Vagina (tissue), 2 donors: ENCODE measurements at regions not wholly inside any gene's neighbourhood (a gene's known extent, or its start where the extent isn't known, plus 50 kb on each side); places are given as distances from the start of the nearest gene placed in this dataset.
"Not testable (repeated sequence)": the region's sequence is repeated elsewhere in the genome, so short reads cannot be mapped to it uniquely, and the experiment has no call there.

Source experiments
- DNase-seq, 2 donors: peaks; one replicate each; pipeline ENCODE4 v3.0.0-alpha.2; 2017; ENCODE audit errors: extremely low spot score in 2 of 2
- H3K27ac ChIP-seq: fragments of 200-600 bp; sonication (generic); one replicate; pipeline ENCODE4 v1.5.1; 2019
- H3K27me3 ChIP-seq: fragments of 200-600 bp; sonication (generic); one replicate; pipeline ENCODE4 v1.5.1; 2019
- H3K36me3 ChIP-seq, 2 donors: fragments of 200-600 bp; sonication (generic); one replicate each; pipeline ENCODE4 v1.5.1; 2017 to 2019
- H3K4me1 ChIP-seq: fragments of 200-600 bp; sonication (generic); one replicate; pipeline ENCODE4 v1.5.1; 2019
- H3K4me3 ChIP-seq, 2 donors: fragments of 200-600 bp; sonication (generic); 1 replicate in 1 of 2; 2 replicates in 1 of 2; pipeline ENCODE4 v1.5.1; 2016 to 2019
- H3K9me3 ChIP-seq: fragments of 200-600 bp; sonication (generic); one replicate; pipeline ENCODE4 v1.5.1; 2019
- POLR2A ChIP-seq, 2 donors: fragments of 450-650 bp; IDR thresholded peaks; one replicate each; pipeline ENCODE4 v1.6.1; 2017; ENCODE audit warnings: antibody characterized with exemption in 2 of 2, mild to moderate bottlenecking in 2 of 2, moderate library complexity in 2 of 2
- POLR2AphosphoS5 ChIP-seq, 2 donors: sonication (generic); formaldehyde crosslinking; IDR thresholded peaks; one replicate each; pipeline ENCODE4 v1.9.0; 2017; ENCODE audit warnings: antibody characterized with exemption in 2 of 2, mild to moderate bottlenecking in 2 of 2, low read depth in 1 of 2; ENCODE audit not compliant: insufficient read depth in 1 of 2
- intact Hi-C: fragments of 100-400 bp; cut with DNase I; formaldehyde crosslinking; loops from one replicate; pipeline ENCODE4 v1.15.1; 2023
- TF ChIP-seq, protein P1 (sequence below), 3 experiments: fragments of 450-650 bp in 2 of 3; fragments of 200-600 bp in 1 of 3; sonication (generic) in 1 of 3; IDR thresholded peaks; one replicate each; pipeline ENCODE4 v1.5.1; 2017 to 2019; ENCODE audit warnings: antibody characterized with exemption in 3 of 3, mild to moderate bottlenecking in 2 of 3, moderate library complexity in 2 of 3

DNA sequence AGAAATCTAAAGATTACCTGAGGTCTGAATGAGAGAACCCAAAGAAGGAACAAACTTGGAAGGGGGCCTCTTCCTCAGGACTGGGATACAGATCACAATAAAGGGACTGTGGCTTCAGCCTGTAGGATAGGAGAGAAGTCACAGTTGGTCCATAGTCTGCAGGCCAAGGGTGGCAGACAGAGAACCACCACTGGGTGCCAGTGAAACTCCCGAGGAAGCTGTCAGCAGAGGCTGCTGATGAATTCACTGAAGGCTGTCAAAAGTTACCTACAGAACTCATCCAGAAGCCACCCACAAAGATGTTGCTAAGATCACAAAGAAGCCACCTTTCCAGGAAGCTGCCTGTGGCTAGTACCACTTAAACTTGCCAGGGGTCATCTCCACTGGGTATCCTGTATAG lies 78.5 kb downstream of the TMCO5A start:
- Histone ChIP-seq H3K9me3 (no peaks in the 10 kb centered on the region), H3K4me1 (no peaks in the 10 kb centered on the region), H3K4me3 (no peak overlapping the region), H3K27ac (no peak overlapping the region), H3K27me3 (no peaks in the 10 kb centered on the region), H3K36me3 (no peaks in the 10 kb centered on the region)
- no peak for DNase-seq
- intact Hi-C loops: no loop called here
- TF ChIP-seq POLR2AphosphoS5 (IDR thresholded peaks at IDR 0.05; ENCODE audit: insufficient read depth in 1 of 2, low read depth in 1 of 2) (no peak), POLR2A (IDR thresholded peaks at IDR 0.05) (no peak)
- TF ChIP-seq, protein P1, sequence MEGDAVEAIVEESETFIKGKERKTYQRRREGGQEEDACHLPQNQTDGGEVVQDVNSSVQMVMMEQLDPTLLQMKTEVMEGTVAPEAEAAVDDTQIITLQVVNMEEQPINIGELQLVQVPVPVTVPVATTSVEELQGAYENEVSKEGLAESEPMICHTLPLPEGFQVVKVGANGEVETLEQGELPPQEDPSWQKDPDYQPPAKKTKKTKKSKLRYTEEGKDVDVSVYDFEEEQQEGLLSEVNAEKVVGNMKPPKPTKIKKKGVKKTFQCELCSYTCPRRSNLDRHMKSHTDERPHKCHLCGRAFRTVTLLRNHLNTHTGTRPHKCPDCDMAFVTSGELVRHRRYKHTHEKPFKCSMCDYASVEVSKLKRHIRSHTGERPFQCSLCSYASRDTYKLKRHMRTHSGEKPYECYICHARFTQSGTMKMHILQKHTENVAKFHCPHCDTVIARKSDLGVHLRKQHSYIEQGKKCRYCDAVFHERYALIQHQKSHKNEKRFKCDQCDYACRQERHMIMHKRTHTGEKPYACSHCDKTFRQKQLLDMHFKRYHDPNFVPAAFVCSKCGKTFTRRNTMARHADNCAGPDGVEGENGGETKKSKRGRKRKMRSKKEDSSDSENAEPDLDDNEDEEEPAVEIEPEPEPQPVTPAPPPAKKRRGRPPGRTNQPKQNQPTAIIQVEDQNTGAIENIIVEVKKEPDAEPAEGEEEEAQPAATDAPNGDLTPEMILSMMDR (IDR thresholded peaks at IDR 0.05): no peak

GRCh38 chr15:38017721-38018120 lies 83.3 kb downstream of the TMCO5A start:
- Histone ChIP-seq H3K27me3 (no peaks in the 10 kb centered on the region), H3K36me3 (no peaks in the 10 kb centered on the region), H3K27ac (no peak overlapping the region), H3K4me1 (no peaks in the 10 kb centered on the region), H3K9me3 (no peaks in the 10 kb centered on the region), H3K4me3 (no peak overlapping the region)
- TF ChIP-seq POLR2A (IDR thresholded peaks at IDR 0.05) (no peak), POLR2AphosphoS5 (IDR thresholded peaks at IDR 0.05; ENCODE audit: insufficient read depth in 1 of 2, low read depth in 1 of 2) (no peak)
- TF ChIP-seq, protein P1 (IDR thresholded peaks at IDR 0.05): no peak
- intact Hi-C loops: no loop called here
- no peak for DNase-seq

GRCh38 chr15:38019066-38019465 lies 84.6 kb downstream of the TMCO5A start:
- no peak for DNase-seq
- intact Hi-C loops: no loop called here
- Histone ChIP-seq H3K27ac (no peak overlapping the region), H3K9me3 (no peaks in the 10 kb centered on the region), H3K4me1 (no peaks in the 10 kb centered on the region), H3K36me3 (no peaks in the 10 kb centered on the region), H3K4me3 (no peak overlapping the region), H3K27me3 (no peaks in the 10 kb centered on the region)
- TF ChIP-seq POLR2AphosphoS5 (IDR thresholded peaks at IDR 0.05; ENCODE audit: insufficient read depth in 1 of 2, low read depth in 1 of 2) (no peak), POLR2A (IDR thresholded peaks at IDR 0.05) (no peak)
- TF ChIP-seq, protein P1 (IDR thresholded peaks at IDR 0.05): no peak

DNA sequence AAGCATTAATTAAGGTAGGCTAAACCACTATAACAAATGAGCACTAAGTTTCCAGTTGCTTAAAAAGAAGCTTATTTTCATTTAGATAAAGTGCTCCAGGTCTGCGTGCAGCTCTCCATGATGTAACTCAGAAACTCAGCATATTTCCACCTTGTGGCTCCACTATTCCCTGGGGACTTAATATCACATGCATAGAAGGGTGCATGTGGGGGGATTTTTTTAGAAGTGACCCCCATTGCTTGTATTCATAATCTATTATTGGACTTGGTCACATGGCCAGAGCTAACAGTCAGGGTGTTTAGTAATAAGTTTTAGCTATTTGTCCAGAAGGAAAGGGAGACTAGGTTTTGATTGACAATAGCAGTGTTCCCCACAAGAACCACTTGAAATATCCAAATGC lies 86.8 kb downstream of the TMCO5A start:
- intact Hi-C loops: no loop called here
- Histone ChIP-seq H3K27ac (no peak overlapping the region), H3K27me3 (no peaks in the 10 kb centered on the region), H3K4me1 (no peaks in the 10 kb centered on the region), H3K9me3 (no peaks in the 10 kb centered on the region), H3K36me3 (no peaks in the 10 kb centered on the region), H3K4me3 (no peak overlapping the region)
- DNase-seq: no peak
- TF ChIP-seq POLR2A (IDR thresholded peaks at IDR 0.05) (no peak), POLR2AphosphoS5 (IDR thresholded peaks at IDR 0.05; ENCODE audit: insufficient read depth in 1 of 2, low read depth in 1 of 2) (no peak)
- TF ChIP-seq, protein P1 (IDR thresholded peaks at IDR 0.05): no peak

DNA sequence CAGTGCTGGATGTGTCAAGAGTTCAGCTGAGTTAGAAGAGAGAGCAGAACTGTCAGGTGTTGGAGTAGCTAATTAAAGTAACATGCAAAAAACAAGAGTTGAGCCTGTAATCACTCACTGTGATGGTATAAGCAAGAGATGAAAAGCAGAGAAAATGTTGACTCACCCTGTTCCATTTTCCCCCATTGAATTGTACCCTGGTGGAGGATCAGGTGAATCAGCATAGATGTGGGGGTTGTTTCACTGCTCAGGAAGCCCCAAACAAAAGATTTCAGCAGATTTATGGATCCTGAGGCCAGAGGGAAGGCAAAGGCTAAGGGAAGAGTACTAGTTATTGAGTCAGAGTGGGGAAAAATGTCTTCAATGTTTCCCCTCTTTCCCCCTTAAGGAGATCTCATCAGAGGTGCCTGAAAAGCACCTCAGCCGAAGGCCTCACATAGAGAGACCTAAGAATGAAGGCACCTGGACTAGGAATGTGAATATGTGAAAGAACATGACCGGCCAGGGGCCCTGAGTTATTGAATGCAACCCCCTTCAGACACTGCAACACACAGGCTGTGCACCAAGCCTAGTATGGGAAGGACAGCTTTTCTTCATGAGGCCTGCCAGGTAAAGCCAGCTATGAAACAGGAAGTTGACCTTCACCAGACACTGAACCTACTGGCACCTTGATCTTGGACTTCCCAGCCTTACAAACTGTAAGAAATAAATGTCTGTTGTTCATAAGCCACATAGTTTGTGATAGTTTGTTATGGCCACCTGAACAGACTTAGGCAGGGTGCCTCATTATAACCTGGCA lies 90.1 kb downstream of the TMCO5A start:
- no peak for DNase-seq
- Histone ChIP-seq H3K4me1 (no peaks in the 10 kb centered on the region), H3K36me3 (no peaks in the 10 kb centered on the region), H3K9me3 (no peaks in the 10 kb centered on the region), H3K27ac (no peak overlapping the region), H3K27me3 (no peaks in the 10 kb centered on the region), H3K4me3 (no peak overlapping the region)
- TF ChIP-seq POLR2AphosphoS5 (IDR thresholded peaks at IDR 0.05; ENCODE audit: insufficient read depth in 1 of 2, low read depth in 1 of 2): no peak
- TF ChIP-seq, protein P1 (IDR thresholded peaks at IDR 0.05): no peak
- TF ChIP-seq POLR2A (IDR thresholded peaks at IDR 0.05): no peak
- intact Hi-C loops: no loop called here

GRCh38 chr15:38025656-38026055 lies 91.2 kb downstream of the TMCO5A start:
- DNase-seq, H3K4me3 ChIP-seq, H3K36me3 ChIP-seq, H3K27ac ChIP-seq, H3K27me3 ChIP-seq, H3K9me3 ChIP-seq, H3K4me1 ChIP-seq, intact Hi-C loops: not testable (repeated sequence)
